Astrocyte (in vitro differentiated cells and primary cell): ENCODE measurements at regions not wholly inside any gene's neighbourhood (a gene's known extent, or its start where the extent isn't known, plus 50 kb on each side); places are given as distances from the start of the nearest gene placed in this dataset.
A peak's percentile ranks its signal among the peaks of the same experiment; 100 is the strongest.

Source experiments
- DNase-seq: peaks from one replicate; pipeline ENCODE4 v3.0.0-alpha.2; 2010; ENCODE audit warnings: low read depth
- FAIRE-seq: peaks from 2 replicates; lab custom pipeline; 2011; peaks lifted over from hg19 to GRCh38; lab: Jason Lieb, UNC
- H2AFZ ChIP-seq: 2 replicates; pipeline ENCODE4 v1.6.0; 2012; ENCODE audit warnings: low read depth, low read length, inconsistent platforms
- H3K27ac ChIP-seq: 2 replicates; pipeline ENCODE4 v1.5.1; 2011; ENCODE audit warnings: low read depth, low read length, inconsistent platforms
- H3K27me3 ChIP-seq: 2 replicates; pipeline ENCODE4 v1.6.0; 2011; ENCODE audit warnings: low read length, inconsistent platforms; ENCODE audit not compliant: insufficient read depth
- H3K36me3 ChIP-seq: 2 replicates; pipeline ENCODE4 v1.5.1; 2011; ENCODE audit warnings: low read length, inconsistent platforms; ENCODE audit not compliant: insufficient read depth
- H3K4me1 ChIP-seq: 2 replicates; pipeline ENCODE4 v1.5.1; 2011; ENCODE audit warnings: low read length, inconsistent platforms; ENCODE audit not compliant: insufficient read depth
- H3K4me2 ChIP-seq: 2 replicates; pipeline ENCODE4 v1.6.0; 2012; ENCODE audit warnings: low read length, inconsistent platforms
- H3K4me3 ChIP-seq: 2 replicates; pipeline ENCODE4 v1.5.1; 2011; ENCODE audit warnings: low read depth, mild to moderate bottlenecking, low read length, inconsistent platforms; ENCODE audit not compliant: insufficient read depth
- H3K79me2 ChIP-seq: 2 replicates; pipeline ENCODE4 v1.6.0; 2012; ENCODE audit warnings: mild to moderate bottlenecking, low read length, inconsistent platforms; ENCODE audit not compliant: insufficient read depth
- H3K9ac ChIP-seq: 2 replicates; pipeline ENCODE4 v1.6.0; 2012; ENCODE audit warnings: mild to moderate bottlenecking, low read length, inconsistent platforms
- H3K9me3 ChIP-seq: 2 replicates; pipeline ENCODE4 v1.5.1; 2012; ENCODE audit warnings: low read depth, mild to moderate bottlenecking, low read length, inconsistent platforms; ENCODE audit not compliant: insufficient read depth
- H4K20me1 ChIP-seq: 2 replicates; pipeline ENCODE4 v1.6.0; 2012; ENCODE audit warnings: low read length, inconsistent platforms; ENCODE audit not compliant: insufficient read depth
- H3K27ac Mint-ChIP-seq: one replicate; pipeline ENCODE4 v1.8.0; 2021; ENCODE audit warnings: mild to moderate bottlenecking, mixed read lengths; ENCODE audit not compliant: unreplicated experiment
- H3K27me3 Mint-ChIP-seq: one replicate; pipeline ENCODE4 v1.8.0; 2021; ENCODE audit warnings: low read depth, mixed read lengths; ENCODE audit not compliant: unreplicated experiment
- H3K36me3 Mint-ChIP-seq: one replicate; pipeline ENCODE4 v1.8.0; 2021; ENCODE audit warnings: low read depth, mixed read lengths; ENCODE audit not compliant: unreplicated experiment
- H3K4me1 Mint-ChIP-seq: one replicate; pipeline ENCODE4 v1.8.0; 2021; ENCODE audit warnings: low read depth, mixed read lengths; ENCODE audit not compliant: unreplicated experiment
- H3K4me3 Mint-ChIP-seq: one replicate; pipeline ENCODE4 v1.8.0; 2021; ENCODE audit warnings: mild to moderate bottlenecking, moderate library complexity, mixed read lengths; ENCODE audit not compliant: unreplicated experiment
- H3K9me3 Mint-ChIP-seq: one replicate; pipeline ENCODE4 v1.8.0; 2021; ENCODE audit warnings: mild to moderate bottlenecking, mixed read lengths; ENCODE audit not compliant: unreplicated experiment
- CTCF ChIP-seq: IDR thresholded peaks from 2 replicates; pipeline ENCODE4 v1.5.1; 2011; ENCODE audit warnings: low read depth, mild to moderate bottlenecking, inconsistent platforms, low read length, moderate library complexity; ENCODE audit not compliant: insufficient read depth
- EZH2 ChIP-seq: IDR thresholded peaks from 2 replicates; pipeline ENCODE4 v1.6.1; 2012; ENCODE audit warnings: mild to moderate bottlenecking, low read length, inconsistent platforms; ENCODE audit not compliant: insufficient read depth

- Histone ChIP-seq H3K4me1 (peaks cover under 1% of the 10 kb centered on the region), H3K4me2 (no peak overlapping the region), H3K9me3 (no peaks in the 10 kb centered on the region), H2AFZ (no peak overlapping the region), H3K79me2 (no peaks in the 10 kb centered on the region), H3K27me3 (no peaks in the 10 kb centered on the region), H4K20me1 (no peaks in the 10 kb centered on the region), H3K9ac (no peak overlapping the region), H3K36me3 (no peaks in the 10 kb centered on the region), H3K4me3 (no peak overlapping the region), H3K27ac (no peak overlapping the region)
- Mint-ChIP-seq H3K27ac (no peak overlapping the region), H3K27me3 (no peaks in the 10 kb centered on the region), H3K36me3 (no peaks in the 10 kb centered on the region), H3K4me3 (no peak overlapping the region), H3K9me3 (peaks cover 14% of the 10 kb centered on the region), H3K4me1 (peaks cover 11% of the 10 kb centered on the region)
- DNase-seq = no peak
- no peak for TF ChIP-seq EZH2
- TF ChIP-seq CTCF = no peak
- FAIRE-seq = no peak
Observed at GRCh38 chr5:9780501-9780900, 150.3 kb upstream of the TAS2R1 start.

DNA sequence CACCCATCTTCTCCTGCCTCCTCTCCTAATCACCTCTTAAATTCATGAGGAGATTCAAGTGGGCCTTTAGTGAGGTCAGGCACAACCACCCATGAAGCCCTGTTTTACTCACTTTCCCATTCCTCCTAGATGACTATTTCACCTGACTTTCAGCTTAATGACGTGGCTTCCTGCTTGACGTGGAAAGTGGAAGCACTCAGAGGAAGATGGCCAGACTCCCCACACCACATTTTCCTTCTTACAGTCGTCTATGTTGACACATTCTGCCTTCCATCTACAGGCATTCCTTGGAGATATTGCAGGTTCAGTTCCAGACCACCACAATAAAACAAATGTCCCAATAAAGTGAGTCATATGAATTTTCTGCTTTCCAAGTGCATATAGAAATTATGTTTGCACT is 146.4 kb upstream of the TAS2R1 start:
- H2AFZ ChIP-seq = no peak overlapping the region
- no peak overlapping the region for H3K27ac Mint-ChIP-seq
- no peaks in the 10 kb centered on the region for H3K36me3 ChIP-seq
- peak; percentile 41 for FAIRE-seq
- TF ChIP-seq CTCF (no peak), EZH2 (no peak)
- no peaks in the 10 kb centered on the region for H3K36me3 Mint-ChIP-seq
- peak; percentile 68 for DNase-seq
- H3K4me1 ChIP-seq = peaks cover 10% of the 10 kb centered on the region
- H3K4me3 ChIP-seq = no peak overlapping the region
- H3K4me3 Mint-ChIP-seq = no peak overlapping the region
- H3K4me2 ChIP-seq = no peak overlapping the region
- H3K27me3 Mint-ChIP-seq = no peaks in the 10 kb centered on the region
- no peaks in the 10 kb centered on the region for H3K27me3 ChIP-seq
- peaks cover 4% of the 10 kb centered on the region for H3K4me1 Mint-ChIP-seq
- H3K27ac ChIP-seq = no peak overlapping the region
- no peaks in the 10 kb centered on the region for H3K9me3 ChIP-seq
- H3K9me3 Mint-ChIP-seq = peaks cover 12% of the 10 kb centered on the region
- no peaks in the 10 kb centered on the region for H4K20me1 ChIP-seq
- no peaks in the 10 kb centered on the region for H3K79me2 ChIP-seq
- no peak overlapping the region for H3K9ac ChIP-seq

DNA sequence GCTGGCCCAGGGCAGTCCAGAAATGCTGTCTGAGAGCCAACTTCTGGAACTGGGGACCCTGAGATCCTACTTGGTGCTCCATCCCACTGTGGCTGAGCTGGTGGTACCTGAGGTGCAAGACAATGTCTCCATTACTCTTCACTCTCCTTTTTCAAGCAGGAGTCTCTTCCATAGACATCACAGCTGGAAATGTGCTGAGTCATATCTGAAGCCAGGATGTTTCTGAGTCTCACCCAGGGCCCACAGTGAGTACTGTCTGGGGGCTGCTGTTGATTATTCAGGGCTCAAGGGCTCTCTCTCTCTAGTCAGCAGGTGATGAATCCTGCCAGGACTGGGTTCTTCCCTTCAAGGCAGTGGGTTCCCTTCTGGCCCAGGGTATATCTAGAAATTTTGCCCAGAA is 145.2 kb upstream of the TAS2R1 start:
- H3K27me3 Mint-ChIP-seq = no peaks in the 10 kb centered on the region
- H3K9ac ChIP-seq = no peak overlapping the region
- peak overlapping the region; percentile 40 for H3K27ac ChIP-seq
- H3K4me1 ChIP-seq = peaks cover 10% of the 10 kb centered on the region
- H3K4me3 Mint-ChIP-seq = no peak overlapping the region
- H3K9me3 ChIP-seq = no peaks in the 10 kb centered on the region
- DNase-seq = peak; percentile 34
- H3K79me2 ChIP-seq = no peaks in the 10 kb centered on the region
- no peak for FAIRE-seq
- peak overlapping the region; percentile 64 for H3K27ac Mint-ChIP-seq
- H3K27me3 ChIP-seq = no peaks in the 10 kb centered on the region
- H3K4me2 ChIP-seq = no peak overlapping the region
- TF ChIP-seq CTCF (no peak), EZH2 (no peak)
- peaks cover 6% of the 10 kb centered on the region for H3K9me3 Mint-ChIP-seq
- H2AFZ ChIP-seq = no peak overlapping the region
- H4K20me1 ChIP-seq = no peaks in the 10 kb centered on the region
- no peaks in the 10 kb centered on the region for H3K36me3 Mint-ChIP-seq
- no peak overlapping the region for H3K4me3 ChIP-seq
- H3K36me3 ChIP-seq = no peaks in the 10 kb centered on the region
- peaks cover 4% of the 10 kb centered on the region for H3K4me1 Mint-ChIP-seq
